ENCODE measurements at regions not wholly inside any gene's neighbourhood (a gene's known extent, or its start where the extent isn't known, plus 50 kb on each side); places are given as distances from the start of the nearest gene placed in this dataset.

- no peak for ATAC-seq
Measured at GRCh38 chr6:120620900-120621299, 713.4 kb downstream of the TBC1D32 start.

- ATAC-seq, result no peak
Measured at GRCh38 chr6:120615238-120615637, 719.0 kb downstream of the TBC1D32 start.

GRCh38 chr6:120614723-120615122 lies 719.6 kb downstream of the TBC1D32 start:
- no peak for ATAC-seq

GRCh38 chr6:120608826-120609225 lies 725.5 kb downstream of the TBC1D32 start:
- ATAC-seq, result no peak

- no peak for ATAC-seq
Measured at GRCh38 chr6:120606743-120607142, 727.5 kb downstream of the TBC1D32 start.

- ATAC-seq, result no peak
Measured at GRCh38 chr6:120604510-120604909, 729.8 kb downstream of the TBC1D32 start.

GRCh38 chr6:120590611-120591010 lies 743.7 kb downstream of the TBC1D32 start:
- ATAC-seq, result no peak

- no peak for ATAC-seq
Measured at GRCh38 chr6:120588424-120588823, 745.9 kb downstream of the TBC1D32 start.

- ATAC-seq, result no peak
Measured at GRCh38 chr6:120587381-120587780, 746.9 kb downstream of the TBC1D32 start.

- no peak for ATAC-seq
Measured at GRCh38 chr6:120584111-120584760, 750.0 kb downstream of the TBC1D32 start.

- no peak for ATAC-seq
Measured at GRCh38 chr6:120576061-120576460, 758.2 kb downstream of the TBC1D32 start.

GRCh38 chr6:120569714-120570113 lies 764.6 kb downstream of the TBC1D32 start:
- no peak for ATAC-seq

- ATAC-seq, result no peak
Measured at GRCh38 chr6:120564779-120565178, 769.5 kb downstream of the TBC1D32 start.

- no peak for ATAC-seq
Measured at GRCh38 chr6:120558294-120558693, 776.0 kb downstream of the TBC1D32 start.

- no peak for ATAC-seq
Measured at GRCh38 chr6:120557554-120557953, 776.7 kb downstream of the TBC1D32 start.

- peak; percentile 36 for ATAC-seq
Measured at GRCh38 chr6:120556491-120556890, 777.8 kb downstream of the TBC1D32 start.

GRCh38 chr6:120553353-120553752 lies 780.9 kb downstream of the TBC1D32 start:
- ATAC-seq, result no peak

- ATAC-seq, result no peak
Measured at GRCh38 chr6:120545353-120545752, 788.9 kb downstream of the TBC1D32 start.

- no peak for ATAC-seq
Measured at GRCh38 chr6:120534954-120535353, 799.3 kb downstream of the TBC1D32 start.

- no peak for ATAC-seq
Measured at GRCh38 chr6:120526576-120526975, 807.7 kb downstream of the TBC1D32 start.

- no peak for ATAC-seq
Measured at GRCh38 chr6:120514544-120514943, 819.7 kb downstream of the TBC1D32 start.

- ATAC-seq, result no peak
Measured at GRCh38 chr6:120511712-120512111, 822.6 kb downstream of the TBC1D32 start.

- no peak for ATAC-seq
Measured at GRCh38 chr6:120498711-120499110, 835.6 kb downstream of the TBC1D32 start.

GRCh38 chr6:120496661-120497060 lies 837.6 kb downstream of the TBC1D32 start:
- no peak for ATAC-seq

GRCh38 chr6:120493505-120493904 lies 840.8 kb downstream of the TBC1D32 start:
- no peak for ATAC-seq

All from esophagus mucosa (tissue), 1 donor.